HT1080 (cell line): ENCODE measurements at regions not wholly inside any gene's neighbourhood (a gene's known extent, or its start where the extent isn't known, plus 50 kb on each side); places are given as distances from the start of the nearest gene placed in this dataset.
"Not testable (repeated sequence)": the region's sequence is repeated elsewhere in the genome, so short reads cannot be mapped to it uniquely, and the experiment has no call there.

Experiments
- DNase-seq: peaks from one replicate; pipeline ENCODE4 v3.0.0-alpha.2; 2015; ENCODE audit warnings: low read depth

DNA sequence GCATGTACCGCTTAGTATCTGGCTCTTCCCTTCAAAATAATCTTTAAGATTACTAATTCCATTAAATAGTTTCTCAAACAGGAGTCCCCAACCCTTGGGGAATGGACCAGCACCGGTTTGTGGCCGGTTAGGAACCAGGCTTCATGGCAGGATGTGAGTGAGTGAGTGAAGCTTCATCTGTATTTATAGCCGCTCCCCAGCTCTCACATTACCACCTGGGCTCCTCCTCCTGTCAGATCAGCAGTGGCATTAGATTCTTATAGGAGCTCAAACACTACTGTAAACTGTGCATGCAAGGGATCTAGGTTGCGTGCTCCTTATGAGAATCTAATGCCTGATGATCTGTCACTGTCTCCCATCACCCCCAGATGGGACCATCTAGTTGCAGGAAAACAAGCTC is 332.6 kb upstream of the ZNF608 start:
- DNase-seq, result not testable (repeated sequence)

DNA sequence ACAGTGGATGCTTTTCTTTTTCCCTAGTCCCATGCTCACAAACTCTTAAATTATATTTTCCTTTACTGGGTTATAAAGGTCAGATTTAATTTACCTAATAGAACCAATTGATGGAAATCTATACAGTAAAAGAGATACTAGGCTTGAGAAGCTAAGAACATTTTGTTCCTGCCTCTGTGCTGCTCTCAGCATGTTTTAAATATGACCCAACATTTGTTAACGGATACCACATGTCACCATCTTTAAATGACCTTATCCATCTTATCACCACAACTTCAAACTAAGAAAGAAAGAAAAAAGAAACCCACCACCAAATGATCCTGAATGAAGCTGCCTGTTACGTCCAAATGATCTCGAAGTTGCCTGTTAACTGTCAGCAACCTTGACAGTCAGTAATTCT is 334.7 kb upstream of the ZNF608 start:
- DNase-seq, result no peak

DNA sequence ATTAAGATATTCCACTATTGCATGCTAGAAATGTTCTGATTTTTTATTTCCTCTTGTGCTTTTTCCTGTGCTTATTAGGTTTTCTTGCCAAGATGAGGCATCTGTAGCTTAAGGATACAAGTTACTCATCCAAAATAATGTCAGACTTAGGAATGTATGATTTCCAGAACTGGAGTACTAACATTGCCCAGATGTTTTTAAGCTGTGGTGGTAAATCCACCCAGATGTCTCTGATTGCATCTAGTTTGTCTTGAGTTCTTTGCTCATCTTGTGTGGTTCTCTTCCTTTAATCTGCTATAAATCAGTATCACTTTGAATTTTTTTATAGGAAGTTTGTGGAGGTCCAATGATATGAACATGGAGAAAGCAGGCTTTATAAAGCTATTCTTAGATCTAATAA is 337.5 kb upstream of the ZNF608 start:
- DNase-seq, result peak; percentile 13

DNA sequence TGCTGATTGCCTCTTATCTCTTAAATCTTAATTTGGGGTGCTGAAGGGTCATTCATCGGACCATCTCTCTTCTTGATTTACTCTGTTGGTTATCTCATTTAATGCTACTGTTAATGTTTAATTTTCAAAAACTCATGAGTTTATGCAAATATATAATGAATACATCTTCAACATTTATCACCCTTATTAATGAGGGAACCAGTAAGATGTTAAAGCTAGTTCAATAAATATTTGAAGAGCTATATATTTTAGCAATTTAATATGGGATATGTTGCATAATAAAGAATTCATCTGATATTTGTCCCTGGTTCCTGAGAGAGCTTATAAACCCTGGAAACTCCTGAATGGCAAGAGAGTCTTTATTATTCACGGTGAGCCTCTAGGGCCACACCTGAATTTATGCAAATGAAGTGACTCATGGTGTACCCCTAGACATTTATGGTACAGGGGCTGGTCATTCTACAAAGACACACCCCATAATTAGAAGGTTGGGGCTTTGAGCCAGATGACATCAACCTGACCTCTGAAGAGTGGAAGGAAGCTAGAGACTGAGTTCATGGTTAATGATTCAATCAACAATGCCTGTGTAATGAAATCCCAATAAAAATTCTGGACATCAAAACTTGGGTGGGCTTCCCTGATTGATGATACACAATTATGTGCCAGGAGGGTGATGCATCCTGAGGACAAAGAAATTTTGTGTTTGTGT is 339.5 kb upstream of the ZNF608 start:
- DNase-seq, result no peak

DNA sequence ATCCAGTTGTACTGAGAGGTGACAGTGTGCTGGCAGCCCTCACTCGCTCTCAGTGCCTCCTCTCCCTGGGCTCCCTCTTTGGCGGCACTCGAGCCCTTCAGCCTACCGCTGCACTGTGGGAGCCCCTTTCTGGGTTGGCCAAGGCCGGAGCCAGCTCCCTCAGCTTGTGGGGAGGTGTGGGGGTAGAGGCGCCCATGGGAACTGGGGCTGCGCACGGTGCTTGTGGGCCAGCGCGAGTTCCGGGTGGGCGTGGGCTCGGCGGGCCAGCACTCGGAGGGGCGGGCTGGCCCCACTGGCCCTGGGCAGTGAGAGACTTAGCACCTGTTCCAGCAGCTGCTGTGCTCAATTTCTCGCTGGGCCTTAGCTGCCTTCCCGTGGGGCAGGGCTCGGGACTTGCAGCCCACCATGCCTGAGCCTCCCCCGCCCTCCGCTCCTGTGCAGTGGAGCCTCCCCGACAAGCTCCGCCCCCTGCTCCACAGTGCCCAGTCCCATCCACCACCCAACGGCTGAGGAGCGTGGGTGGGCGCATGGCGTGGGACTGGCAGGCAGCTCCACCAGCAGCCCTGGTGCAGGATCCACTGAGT is 342.2 kb upstream of the ZNF608 start:
- no peak for DNase-seq

DNA sequence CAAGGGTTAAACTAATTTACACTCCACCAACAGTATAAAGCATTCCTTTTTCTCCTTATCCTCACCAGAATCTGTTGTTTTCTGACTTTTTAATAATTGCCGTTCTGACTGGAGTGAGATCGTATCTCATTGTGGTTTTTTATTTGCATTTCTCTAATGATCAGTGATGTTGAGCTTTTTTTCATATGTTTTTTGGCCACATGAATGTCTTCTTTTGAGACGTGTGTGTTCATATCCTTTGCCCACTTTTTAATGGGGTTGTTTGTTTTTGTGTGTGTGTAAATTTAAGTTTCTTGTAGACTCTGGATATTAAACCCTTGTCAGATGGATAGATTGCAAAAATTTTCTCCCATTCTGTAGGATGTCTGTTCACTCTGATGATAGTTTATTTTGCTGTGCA is 345.7 kb upstream of the ZNF608 start:
- not testable (repeated sequence) for DNase-seq

DNA sequence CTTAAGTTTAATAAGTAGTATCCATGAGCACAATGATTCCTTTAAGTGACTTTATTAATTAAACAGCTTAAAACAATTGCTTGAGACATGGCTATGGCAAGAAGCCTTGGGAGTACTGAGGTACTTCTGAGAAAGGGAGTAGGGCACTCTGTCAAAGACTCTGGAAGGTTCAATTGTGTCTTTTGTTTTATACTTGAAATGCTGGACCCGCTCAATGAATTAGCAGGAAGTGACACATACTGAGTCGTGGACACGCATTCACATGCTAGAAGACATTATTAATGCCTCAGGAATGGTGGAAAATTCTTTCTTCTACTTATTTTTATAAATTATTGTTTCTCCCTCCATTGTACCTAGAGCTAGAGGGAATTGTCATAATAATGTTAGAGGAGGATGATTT is 347.3 kb upstream of the ZNF608 start:
- peak; percentile 91 for DNase-seq

DNA sequence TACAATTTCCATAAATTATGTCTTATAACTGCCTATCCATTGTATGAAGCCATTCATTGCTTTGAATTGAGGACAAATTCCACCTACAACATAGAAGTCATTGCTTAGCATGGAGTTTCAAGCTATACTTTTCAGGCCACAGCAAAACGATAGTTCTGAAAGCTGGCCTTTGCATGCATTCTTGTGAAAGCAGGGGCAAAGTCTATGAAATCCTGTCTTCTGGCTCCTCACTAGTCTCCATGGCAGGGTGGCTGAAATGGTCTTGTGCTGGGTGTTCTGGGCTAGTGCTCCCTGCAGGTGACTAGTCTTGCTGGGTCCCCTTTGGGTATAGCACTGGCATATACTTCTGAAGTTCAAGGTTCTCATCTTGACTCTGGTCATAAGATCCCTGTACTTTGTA is 353.9 kb upstream of the ZNF608 start:
- DNase-seq, result no peak

DNA sequence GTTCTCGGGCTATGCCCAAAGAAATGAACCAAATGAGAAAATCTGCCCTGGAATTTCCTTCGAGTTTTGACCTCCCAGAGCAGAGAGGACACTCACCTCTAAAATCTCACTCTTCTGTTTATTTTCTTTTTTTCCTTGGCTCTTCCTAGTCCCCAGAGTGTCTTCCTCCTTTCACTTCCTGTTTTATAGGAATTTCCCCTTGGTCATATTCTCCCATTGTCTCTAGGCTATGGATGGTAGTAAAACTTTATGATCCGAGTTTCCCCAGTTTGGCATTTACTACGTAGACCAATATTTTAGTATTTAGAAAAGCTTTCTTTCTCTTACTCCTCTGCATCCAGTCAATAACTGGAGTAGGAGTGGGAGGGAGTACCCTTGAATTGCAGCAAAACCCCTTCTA is 354.5 kb upstream of the ZNF608 start:
- DNase-seq, result no peak

DNA sequence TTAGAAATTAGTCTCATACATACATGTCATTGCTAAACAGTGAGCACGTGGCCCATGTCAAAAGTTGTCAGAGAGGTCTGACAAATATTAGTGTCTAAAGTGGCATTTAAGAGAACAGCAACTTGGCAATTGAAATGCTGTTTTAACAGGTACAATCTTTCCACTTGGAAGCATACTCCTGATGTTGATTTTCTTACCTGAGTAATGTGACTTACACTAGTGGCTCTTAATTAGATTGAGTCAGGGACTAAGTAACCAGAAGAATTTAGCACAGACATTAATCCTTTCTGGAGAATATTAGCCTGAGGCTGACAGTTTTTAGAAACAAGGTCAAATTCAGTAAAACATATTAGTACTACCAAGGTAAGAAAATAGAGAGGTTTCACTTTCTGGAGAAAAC is 357.0 kb upstream of the ZNF608 start:
- no peak for DNase-seq

DNA sequence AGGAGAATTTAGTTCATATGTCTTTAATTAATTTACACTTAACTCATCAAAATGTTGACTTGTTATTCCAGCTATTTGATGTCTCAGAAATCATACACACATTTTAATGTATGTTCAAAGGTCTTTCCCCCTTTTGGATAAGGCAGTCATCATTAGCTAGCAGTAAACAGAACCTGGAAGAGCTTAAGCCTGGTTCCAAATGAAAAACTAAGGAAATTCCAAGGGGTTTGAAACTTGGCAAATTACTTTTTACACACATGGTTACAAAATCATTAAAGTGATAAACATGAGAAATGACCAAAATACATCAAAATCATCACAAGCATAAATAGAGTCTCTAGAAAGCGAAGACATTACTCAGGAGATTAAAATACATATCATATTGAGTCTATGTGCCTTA is 359.8 kb upstream of the ZNF608 start:
- no peak for DNase-seq

DNA sequence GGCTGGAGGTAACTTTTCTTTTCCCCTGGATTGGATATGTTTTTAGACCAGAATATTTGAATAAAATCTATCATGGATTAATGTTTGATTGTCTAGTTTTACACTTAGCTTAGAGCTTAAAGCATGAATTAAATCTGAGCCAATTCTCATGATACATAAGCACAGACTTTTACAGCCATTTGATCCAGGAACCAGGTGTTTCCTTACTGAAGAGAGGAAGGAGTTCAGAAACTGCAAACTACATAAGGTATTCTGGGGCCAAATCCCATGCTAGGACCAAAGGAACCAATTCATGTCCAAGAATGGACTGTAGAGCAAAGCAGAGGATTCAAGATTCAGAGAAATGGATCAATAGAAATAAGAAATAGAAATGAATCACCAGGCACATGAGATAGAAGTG is 360.4 kb upstream of the ZNF608 start:
- no peak for DNase-seq

DNA sequence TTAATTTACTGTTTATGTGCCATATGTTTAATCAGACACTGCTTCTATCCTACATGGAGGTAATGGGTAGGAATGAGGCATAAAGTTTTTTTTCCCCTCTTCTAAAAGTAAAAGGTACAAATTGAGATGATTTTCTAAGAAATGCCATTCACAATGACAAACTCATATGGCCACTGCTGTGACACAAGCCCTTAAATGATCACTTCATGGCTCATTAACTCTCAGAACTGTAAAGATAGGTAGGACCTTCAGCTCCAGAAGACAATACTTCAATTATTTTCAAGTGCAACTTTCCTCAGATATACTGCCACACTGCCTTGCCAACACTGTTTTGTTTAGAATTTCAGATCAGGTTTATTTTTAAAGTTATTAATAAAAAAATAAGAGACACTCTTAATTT is 362.9 kb upstream of the ZNF608 start:
- DNase-seq, result no peak

DNA sequence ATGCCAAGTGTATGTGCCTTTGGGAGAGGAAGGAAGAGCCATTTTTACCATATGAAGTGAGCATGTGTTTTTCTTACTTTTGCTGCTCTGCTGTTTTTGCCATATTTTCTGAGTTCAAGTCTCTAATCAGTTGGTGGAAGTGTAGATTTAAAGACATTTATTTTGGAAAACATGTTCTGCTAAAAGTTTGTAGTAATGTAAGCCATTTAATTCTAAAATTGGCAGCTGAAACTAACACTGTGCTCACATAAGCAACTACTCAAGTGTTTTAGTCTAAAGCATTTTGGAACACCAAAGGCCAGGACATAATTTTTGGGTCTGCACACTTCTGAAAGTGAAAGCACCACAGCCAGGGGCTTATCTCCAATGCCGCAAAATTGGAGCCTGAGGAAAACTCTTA is 363.4 kb upstream of the ZNF608 start:
- no peak for DNase-seq

DNA sequence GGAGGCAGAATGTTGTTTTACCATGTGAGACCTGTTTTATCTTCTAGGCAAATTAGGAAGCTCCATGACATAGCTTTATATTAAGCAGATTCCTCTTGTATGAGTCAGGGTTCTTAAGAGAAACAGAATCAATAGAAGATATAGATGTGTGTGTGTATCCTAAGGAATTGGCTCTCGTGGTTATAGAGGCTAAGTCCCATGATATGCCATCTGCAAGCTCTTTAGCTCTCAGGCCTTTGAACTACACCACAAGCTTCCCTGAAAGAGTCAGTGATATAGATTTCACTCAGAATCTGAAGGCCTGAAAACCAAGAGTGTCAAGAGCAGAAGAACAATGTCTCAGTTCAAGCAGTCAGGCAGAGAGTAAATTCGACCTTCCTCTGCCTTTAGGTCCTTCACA is 365.8 kb upstream of the ZNF608 start:
- DNase-seq, result peak; percentile 59

DNA sequence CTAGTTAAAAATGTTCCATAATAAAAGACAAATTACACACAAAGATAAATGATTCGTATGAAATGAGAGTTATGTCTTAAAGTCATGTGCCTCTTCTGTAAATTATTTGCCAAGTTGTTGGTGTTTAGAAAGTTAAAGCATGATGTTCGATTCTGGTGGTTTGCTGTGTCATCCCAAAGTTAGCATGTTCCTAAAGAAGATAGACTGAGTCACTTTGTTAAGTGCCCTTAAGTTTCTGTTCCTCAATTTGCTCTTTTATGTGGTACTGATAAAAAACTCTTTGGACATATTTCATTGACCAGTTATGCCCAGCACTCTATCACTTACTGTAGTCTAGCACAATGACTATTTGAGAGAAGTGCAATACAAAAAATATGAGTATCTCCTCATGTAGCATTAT is 366.9 kb upstream of the ZNF608 start:
- no peak for DNase-seq

DNA sequence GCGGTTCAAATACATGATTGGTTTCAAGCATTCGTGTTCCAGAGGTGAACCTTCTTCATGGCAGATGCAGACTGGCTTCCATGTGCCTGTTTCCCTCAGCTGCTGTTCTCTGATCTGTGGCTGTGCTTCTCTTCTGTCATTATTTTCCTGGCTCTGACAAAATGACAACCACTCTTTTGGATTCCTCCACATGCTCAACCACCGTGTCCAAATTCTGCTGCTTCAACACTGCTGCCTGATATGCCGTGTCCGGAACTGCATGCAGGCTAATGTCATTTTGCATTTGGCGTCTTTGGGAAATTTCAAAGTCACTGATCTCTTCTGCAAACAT is 368.7 kb upstream of the ZNF608 start:
- no peak for DNase-seq

DNA sequence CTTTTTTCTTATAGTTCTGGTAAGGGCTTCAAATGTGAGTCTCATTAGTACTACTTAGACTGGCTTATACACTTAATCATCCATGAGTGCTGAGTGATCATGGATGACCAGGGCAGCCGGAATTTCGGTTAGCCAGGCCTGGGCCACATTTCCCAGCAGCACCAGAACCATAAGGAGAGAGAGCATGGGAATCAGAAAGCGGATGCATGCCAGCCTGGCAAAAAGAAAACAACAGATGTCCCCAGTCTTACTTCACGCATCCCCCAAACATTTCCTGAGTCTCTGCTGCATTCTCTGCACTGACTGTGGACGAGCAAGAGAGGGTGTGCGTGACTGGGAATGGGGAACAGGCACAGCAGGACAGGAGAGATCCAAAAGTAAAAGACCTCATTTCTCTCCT is 371.1 kb upstream of the ZNF608 start:
- no peak for DNase-seq

DNA sequence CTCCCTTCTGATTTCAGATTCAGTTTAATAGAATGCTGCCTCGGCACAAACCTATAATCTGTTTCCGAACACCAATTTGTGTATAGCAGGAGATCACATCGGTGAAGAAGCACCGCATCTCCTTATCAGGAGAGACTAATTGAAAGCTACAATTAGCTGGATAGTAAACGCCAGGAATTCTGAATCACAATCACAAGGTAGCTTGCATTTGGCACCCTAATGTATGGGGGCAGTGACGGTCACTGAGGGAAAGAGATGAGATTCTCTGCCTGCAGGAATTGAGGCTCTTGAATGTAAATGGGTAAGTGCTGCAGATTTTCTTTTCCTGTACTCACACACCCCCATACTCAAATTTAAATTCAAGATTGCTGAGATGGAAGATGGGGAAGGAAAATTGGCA is 373.6 kb upstream of the ZNF608 start:
- DNase-seq, result no peak

DNA sequence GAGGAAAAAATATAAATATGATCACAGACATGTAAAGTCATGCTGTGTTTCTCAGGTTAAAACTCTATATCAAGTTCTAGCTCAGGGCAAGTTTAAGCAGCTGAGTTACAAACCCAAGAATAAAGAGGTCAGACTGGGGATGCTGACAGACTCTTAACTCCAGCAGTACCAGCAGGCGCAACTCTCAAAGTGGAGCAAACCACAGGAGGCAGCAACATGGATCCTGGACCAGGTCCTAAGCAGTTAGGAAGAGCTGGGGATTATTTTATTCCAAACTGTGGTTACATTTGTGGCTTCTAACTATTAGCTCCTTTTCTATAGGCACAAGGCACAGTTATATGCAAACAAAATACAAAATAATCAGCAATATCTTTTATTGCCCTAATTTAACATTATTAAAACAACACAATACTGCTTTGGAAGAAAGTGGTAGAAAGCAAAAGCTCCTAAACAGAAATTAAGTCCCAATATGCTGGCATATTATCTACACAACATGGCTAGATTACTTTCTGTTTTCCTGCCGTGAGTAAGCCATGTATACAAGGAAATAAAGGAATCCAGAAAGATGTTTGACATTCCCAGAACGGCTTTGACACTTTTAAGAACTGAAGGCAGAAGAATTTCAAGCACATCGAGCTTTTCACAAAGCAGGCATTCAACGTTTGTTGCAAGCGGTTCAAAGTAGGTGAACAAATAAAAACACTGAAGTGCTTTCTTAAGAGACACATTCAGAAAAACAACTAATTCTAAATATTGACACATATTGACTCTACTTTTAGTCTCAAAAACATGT is 378.8 kb upstream of the ZNF608 start:
- DNase-seq, result no peak

DNA sequence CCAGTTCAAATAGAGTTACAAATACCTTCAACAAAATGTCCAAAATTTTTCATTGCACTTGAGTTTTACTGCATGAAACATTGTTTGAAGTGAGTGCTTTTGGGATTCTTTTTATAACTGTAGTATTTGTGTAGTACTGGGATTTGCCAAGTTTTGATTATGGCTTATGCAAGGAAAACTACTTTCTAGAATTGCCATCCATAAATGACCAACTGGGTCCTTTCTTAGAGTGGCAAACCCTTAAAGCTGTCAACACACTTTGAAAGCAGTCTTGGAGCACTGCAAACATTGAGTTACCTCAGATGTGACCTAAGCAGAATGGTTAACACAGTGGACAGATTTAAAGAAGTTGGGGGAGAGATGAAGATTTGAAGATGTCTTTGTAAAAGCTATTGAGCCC is 379.6 kb upstream of the ZNF608 start:
- no peak for DNase-seq

DNA sequence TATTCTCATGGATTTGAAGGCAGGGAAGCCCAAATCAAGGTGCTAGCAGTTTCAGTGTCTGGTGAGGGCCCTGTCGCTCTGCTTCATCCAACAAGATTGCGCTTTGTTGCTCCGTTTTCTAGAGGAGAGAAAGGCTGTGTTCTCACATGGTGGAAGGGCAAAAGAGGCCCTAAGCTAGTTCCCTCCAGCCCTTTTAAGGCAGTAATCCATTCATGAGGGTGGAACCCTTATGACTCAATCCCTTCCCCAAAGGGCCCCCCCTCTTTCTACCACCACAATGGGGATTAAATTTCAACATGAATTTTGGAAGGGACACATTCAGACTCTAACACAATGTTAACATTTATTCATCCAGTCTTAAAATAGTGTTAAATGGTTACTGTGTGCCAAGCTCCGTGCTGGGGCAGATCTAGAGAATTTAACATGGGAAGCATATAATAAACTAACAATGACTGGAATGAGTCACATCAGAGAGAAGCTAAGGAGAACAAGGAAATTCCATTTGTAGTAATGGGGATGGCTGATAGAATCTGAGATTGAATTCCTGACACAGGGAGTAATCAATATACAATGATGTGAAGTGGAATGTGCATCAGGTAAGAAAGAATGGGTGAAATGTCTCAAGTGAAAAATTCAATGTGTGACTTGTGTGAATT is 382.8 kb upstream of the ZNF608 start:
- peak; percentile 49 for DNase-seq
